ENCODE measurements at regions not wholly inside any gene's neighbourhood (a gene's known extent, or its start where the extent isn't known, plus 50 kb on each side); places are given as distances from the start of the nearest gene placed in this dataset.

GRCh38 chr3:74124782-74125181, 489.7 kb downstream of the CNTN3 start:
- no peak for DNase-seq

DNA sequence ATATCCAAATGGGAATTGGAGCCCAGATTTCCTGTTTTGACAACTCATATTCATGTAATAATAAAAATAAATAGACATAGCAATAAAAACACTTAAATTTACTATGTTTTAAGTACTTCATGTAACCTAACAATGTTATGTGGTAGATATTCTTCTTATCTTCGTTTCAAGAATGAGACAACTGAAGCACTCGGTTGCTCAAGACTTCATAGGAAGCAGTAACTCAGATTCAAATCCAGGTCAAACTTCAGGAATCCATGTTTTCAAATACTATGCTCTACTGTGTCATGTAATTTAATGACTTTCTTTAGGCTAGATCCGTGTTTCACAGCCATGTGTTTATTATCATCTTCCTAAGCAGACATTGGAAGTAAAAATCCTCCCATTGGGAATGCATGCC, 492.2 kb downstream of the CNTN3 start:
- DNase-seq, result no peak

- no peak for DNase-seq
Measured at GRCh38 chr3:74121761-74122160, 492.7 kb downstream of the CNTN3 start.

DNA sequence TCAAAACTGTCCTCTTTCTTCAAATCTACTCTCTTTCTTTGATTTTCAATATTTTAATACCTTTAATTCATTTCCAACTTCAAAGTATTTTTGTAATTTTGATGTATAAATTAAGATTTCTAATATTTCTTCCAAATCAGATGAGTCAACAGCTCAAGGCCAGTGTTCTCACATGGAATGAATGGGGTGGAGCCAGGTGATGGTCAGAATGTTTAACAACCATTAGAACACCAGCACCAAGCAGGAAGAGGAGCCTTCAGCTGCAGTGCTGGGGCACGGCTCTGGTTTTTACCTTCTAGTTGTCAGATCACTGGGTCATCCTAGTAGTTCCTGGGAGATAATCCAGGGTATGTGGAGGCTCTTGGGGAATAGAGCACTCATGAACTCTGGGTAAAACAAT, 494.5 kb upstream of the PDZRN3 start:
- DNase-seq, result no peak

DNA sequence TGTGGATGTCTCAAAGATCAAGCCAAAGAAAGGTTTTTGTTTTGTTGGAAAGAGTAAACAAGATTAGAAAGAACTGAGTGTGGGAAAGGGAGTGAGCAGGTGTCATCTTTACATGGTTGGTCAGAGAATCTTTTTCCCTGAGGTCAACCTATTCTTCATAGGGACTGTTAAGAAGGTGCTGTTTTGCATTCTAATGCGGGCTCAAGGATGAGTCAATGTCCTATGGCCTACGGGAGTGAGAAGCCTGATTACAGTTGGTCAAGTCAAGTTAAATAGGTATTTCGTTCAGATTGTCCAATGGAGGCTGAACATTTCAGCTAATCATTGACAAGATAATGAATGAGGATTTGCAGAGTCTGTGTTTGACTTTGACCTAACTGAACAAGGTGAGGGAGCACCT, 491.2 kb upstream of the PDZRN3 start:
- DNase-seq, result no peak

- no peak for DNase-seq
Measured at GRCh38 chr3:74107451-74107850, 482.7 kb upstream of the PDZRN3 start.

- no peak for DNase-seq
Measured at GRCh38 chr3:74106925-74107324, 482.2 kb upstream of the PDZRN3 start.

- DNase-seq, result no peak
Measured at GRCh38 chr3:74091204-74091603, 466.5 kb upstream of the PDZRN3 start.

GRCh38 chr3:74089814-74090213, 465.1 kb upstream of the PDZRN3 start:
- no peak for DNase-seq

DNA sequence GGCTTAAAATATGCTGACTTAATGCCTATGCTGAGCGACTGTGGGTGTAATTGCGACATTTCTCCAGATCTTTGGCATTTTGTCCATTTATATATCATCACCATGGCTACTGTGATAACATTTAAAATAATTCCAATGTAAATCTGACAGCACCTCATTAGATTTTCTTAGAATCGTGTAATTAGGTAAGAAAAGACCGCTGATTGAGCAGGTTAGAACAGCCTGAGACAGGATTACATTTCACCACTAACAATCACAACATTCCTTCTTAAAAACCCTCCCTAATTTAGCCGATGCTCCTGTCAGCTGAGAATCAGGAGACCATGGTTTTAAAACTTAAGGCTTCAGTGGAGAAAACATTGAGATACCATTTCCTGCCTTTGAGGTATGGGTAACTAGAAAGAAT, 455.3 kb upstream of the PDZRN3 start:
- no peak for DNase-seq

DNA sequence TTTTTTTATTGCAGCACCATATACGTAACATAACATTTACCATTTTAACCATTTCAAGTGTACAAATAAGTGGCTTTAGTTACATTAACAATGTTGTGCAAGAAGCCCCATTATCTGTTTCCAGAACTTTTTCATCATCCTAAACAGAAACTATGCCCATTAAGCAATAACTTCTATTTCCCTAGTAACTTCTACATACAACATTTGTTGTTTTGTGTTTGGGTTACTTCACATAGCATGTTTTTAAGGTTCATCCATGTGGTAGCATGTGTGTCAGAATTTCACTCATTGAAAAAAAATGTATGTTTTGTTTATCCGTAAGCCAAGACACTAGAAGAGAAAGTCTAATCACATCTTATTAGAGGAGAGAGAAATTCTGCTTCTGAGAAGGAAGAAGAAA, 450.5 kb upstream of the PDZRN3 start:
- no peak for DNase-seq

DNA sequence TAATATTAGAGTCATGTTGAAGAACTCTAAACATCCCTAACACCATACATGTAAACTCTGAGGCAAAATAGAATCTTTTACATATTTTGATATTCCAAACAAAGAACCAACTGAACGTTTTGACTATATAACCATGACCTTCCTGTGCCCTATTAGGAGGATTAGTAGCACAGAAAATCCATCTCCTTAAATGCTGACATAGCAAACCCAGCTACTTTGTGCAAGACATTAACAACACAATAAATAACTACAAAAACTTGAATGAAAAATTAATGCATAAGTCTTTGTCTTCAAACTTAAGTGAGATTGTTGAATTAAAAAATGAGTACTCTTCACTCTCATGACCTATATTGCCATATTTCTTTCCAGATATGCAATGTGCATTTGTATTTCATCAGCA, 450.0 kb upstream of the PDZRN3 start:
- no peak for DNase-seq

- DNase-seq, result no peak
Measured at GRCh38 chr3:74067296-74067695, 442.6 kb upstream of the PDZRN3 start.

GRCh38 chr3:74066456-74066855, 441.7 kb upstream of the PDZRN3 start:
- DNase-seq, result no peak

- DNase-seq, result no peak
Measured at GRCh38 chr3:74059923-74060600, 435.3 kb upstream of the PDZRN3 start.

DNA sequence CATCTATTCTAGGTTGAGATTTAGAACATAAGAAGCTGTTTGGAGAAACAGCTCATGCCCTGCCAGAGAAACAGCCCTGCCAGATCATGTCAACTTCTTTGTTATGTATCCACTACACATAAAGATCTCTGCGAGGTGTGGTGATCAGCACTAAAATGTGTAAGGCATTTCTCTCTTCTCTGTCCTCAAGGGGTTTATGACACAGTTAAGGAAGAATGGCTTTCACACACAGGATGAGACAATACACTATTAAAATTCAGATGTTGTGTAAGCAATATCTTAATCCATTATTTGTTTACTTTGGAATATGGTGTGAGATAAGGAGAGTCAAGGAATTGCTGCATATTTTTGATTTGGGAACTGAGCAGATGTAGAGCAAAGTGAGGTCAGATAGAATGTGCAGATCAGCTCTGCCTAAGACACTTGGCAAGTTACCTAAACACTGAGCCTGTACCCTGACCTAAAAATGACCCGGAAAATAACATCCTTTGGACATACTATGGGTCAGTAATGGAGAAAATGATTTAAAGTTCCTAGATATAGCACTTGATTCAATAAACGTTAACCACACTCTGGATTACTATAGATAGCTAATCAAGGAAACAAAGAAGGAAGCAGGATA, 434.7 kb upstream of the PDZRN3 start:
- DNase-seq, result no peak

- DNase-seq, result no peak
Measured at GRCh38 chr3:74057169-74057568, 432.4 kb upstream of the PDZRN3 start.

- no peak for DNase-seq
Measured at GRCh38 chr3:74055061-74055460, 430.3 kb upstream of the PDZRN3 start.

DNA sequence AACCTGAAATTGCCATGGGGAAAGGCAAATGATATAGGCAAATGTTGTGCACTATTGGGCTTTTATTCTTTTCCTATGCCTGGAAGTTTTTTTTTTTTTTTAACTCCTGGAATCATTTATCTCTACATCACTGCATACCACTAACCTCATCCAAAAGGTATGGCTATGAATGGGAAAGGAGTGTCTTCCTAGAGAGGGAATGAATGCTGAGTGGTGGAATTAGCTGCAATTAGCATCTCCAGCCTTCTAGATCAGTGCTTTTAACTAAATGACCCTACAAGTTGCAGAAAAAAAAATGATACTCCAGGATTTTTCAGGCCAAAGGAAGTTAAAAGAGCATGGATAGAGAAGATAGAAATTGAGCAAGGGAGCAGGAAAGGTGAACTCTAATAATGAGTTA, 429.8 kb upstream of the PDZRN3 start:
- no peak for DNase-seq

- no peak for DNase-seq
Measured at GRCh38 chr3:74053970-74054516, 429.3 kb upstream of the PDZRN3 start.

DNA sequence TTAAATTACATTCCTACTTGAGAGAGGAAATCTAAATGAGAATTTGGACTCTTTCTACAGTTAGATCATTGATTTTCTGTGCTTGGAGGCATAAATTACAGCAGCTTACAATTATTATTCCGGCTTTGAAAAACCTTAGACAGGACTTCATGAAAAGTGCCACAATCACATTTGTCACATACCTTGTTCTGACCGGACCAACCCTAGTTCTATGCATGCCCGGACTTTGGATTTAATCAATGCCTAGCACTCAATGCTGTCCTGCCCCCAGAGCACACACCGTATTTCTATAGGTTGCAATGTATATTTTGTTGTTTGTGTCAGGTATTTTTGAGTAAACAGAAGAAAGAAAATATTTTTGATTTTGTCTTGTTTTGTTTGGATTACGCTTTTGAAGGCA, 424.7 kb upstream of the PDZRN3 start:
- DNase-seq, result no peak

- no peak for DNase-seq
Measured at GRCh38 chr3:74048699-74049098, 424.0 kb upstream of the PDZRN3 start.

GRCh38 chr3:74045000-74045399, 420.3 kb upstream of the PDZRN3 start:
- DNase-seq, result no peak

DNA sequence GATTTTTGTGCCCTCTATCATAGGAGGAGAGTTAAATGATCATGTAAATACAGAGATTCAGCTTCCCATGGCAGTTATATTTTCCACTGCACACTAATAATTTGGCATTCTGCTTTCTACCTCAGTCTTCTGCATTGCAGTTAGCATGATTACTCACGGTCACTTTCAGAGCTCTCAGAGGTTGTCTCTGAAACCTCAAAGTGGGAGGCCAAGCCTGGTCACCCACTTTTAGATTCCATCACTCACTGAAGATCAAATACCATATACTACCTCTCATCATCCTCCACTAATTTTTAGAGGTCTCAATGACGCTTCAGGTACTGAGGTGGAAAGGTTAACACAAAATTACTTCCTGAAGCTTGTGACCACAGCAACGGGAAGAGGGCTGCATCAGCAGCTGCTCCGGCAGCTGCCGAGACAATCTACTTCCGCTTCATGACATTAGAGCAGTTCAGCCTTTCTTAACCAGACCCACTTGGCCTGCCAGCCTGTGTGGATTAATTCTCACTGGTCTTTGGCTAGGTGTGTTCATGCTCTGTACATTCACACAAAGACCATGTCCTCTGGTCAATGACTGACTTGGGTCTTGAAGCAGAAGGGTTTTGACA, 416.4 kb upstream of the PDZRN3 start:
- no peak for DNase-seq
